ENCODE measurements at regions not wholly inside any gene's neighbourhood (a gene's known extent, or its start where the extent isn't known, plus 50 kb on each side); places are given as distances from the start of the nearest gene placed in this dataset.
"Not testable (repeated sequence)": the region's sequence is repeated elsewhere in the genome, so short reads cannot be mapped to it uniquely, and the experiment has no call there.

DNA sequence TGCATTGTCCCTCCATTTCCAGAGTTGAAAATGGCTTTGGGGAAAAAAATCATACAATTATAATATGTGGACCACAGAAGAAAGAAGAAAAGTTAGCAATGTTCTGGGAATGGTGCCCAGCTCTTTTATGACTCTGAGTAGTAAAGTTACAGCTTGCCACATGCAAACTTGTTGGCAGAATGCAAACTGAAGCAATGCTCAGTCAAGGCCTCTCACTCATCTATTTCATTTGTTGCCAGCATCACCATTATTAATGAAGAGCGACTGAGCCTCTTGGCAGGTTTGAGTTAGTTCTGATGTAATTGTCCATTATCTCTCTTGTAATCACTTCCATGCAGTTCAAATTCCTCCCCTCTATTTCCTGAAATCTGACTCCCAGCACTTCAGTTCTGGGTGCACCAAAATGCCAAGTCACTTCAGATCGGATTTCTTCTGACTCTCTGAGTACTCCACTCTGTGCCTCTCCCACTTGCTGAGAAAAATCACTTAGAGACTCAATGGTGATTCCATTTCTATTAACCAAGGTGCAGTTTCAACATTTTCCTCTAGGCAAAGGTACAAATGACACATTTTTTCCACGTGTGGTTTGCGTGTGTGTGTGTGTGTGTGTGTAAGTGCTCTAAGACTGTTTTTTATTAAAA lies 154.4 kb upstream of the STMND1 start:
- no peak for DNase-seq

DNA sequence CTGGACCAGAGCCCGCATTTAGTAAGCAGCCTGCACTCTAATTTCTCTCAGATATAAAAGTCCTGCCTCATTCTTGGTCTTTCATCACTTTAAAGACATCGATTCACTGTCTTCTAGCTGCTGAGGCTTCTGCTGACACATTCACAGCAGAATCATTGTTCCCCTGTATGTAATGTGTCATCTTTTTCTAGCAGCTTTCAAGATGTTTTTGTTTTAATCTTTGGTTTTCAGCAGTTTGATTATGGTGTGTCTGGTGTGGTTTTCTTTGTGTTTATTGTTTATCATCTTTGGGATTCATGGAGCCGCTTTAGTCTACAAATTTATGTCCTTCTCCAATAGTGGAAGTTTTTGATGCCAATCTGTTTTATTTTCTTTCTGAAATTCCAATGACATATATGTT lies 157.3 kb upstream of the STMND1 start:
- no peak for DNase-seq

DNA sequence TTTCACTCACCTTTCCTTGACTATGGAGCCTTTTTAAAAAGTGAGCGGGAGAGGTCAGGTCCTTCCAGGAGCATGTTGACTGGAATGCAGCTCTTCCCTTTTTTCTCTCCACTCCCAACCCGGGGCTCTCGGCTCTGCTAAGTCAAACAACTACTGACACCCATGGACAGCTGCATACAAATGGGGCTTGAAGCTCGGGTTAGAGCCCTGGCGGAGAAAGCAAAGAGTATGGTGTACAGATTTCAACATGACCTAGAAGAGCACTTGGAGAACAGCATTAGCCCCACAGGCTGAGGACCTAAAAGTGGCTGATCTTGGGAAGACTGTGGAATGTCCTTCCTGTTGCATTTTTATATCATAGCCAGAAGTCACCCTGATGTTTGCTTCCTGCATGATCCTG lies 162.0 kb upstream of the STMND1 start:
- DNase-seq = no peak

DNA sequence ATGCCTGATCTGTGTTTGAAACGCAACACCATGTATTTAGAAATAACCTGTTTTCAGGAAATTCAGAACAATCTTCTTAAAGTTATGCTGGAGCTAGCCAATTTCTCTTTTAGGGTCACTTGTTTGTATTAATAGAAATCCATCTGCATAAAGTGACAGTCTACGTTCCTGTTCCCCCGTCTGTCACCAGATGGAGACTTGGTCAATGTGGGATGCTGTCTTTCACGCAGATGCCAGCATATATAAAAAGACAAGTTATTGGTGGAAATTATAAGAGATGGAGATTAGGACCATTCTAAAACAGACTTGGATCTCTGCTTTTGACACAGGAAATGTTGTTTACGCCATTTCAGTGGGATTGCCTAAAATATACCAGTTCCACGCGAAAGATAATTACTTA lies 162.5 kb upstream of the STMND1 start:
- no peak for DNase-seq

DNA sequence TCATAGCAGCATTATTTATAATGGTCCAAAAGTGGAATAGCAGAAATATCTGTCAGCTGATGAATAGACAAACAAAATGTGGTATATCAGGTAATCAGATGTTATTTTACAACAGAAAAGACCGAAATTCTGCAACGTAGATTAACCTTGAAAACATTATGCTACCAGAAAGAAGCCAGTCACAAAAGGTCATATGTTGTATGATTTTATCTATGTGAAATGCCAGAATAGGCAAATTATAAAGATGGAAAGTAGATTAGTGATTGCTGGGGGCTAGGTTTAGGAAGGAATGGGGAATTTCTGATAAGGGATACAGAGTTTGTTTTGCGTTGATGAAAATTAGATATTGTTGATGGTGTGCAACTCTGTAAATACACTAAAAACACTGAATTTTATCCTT lies 165.0 kb upstream of the STMND1 start:
- no peak for DNase-seq

DNA sequence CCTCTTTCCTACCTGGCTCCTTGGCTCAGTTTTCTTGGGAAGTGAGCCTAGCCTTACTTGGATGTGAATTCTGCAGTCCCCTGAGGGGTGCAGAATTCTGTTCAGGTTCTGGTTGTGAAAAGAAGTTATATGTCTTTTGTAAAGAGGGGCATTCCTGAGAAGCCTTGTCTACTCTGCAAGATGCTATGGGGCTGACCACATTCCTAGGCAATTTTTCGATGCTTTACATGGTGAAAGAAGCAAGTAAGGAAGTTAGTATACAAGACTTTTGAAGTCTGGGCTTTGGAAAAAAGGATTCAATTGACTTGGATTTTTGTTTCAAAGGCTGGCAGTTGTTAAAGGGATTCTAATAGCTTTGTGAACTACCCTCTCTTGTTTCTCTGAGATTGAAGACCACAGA lies 167.9 kb upstream of the STMND1 start:
- no peak for DNase-seq

DNA sequence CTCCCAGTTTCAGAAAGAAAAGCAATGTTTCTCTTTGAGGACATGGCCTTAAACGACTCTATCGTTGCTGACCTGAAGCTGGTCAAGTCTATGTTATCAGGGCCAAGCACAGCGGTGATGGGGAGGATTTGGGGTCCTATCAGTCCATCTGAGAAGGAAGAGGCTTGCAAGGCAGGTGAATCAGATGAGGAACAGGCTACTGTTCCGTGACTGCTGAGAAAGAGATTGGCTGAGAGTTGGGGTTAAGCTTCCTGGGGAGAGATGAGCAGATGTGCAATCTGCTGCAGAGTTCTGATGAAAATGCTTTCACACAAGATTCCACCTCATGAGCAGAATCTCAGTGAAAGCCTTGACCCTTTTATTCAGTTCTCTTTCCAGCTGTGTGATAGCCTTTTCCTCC lies 168.3 kb upstream of the STMND1 start:
- no peak for DNase-seq

DNA sequence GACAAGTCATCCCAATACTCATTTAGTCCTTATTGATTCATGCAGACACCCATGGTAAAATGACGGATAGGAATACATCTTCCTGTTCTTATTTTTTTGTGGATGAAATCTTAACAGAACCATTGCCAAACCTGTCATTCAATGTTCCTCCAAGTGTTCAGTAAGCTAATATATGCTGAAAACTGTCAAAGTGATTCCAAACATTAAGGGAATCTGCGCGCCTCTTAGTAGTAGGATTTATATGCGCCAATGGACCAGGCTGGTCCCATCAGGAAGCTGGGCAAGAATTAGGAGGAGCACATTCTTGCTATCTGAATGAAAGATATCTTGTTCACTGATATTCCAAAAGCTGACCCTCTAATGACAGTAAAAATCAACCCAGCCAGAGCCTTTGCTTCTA lies 168.9 kb upstream of the STMND1 start:
- DNase-seq = no peak

DNA sequence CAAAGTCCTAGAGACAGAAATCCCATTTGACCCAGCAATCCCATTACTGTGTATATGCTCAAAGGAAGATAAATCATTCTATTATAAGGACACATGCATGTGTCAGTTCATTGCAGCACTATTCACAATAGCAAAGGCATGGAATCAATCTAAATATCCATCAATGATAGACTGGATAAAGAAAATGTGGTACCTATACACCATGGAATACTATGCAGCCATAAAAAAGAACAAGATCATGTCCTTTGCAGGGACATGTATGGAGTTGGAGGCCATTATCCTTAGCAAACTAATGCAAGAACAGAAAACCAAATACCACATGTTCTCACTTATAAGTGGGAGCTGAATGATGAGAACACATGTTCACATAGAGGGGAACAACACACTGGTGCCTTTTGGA lies 169.8 kb upstream of the ATXN1 start:
- DNase-seq = not testable (repeated sequence)

DNA sequence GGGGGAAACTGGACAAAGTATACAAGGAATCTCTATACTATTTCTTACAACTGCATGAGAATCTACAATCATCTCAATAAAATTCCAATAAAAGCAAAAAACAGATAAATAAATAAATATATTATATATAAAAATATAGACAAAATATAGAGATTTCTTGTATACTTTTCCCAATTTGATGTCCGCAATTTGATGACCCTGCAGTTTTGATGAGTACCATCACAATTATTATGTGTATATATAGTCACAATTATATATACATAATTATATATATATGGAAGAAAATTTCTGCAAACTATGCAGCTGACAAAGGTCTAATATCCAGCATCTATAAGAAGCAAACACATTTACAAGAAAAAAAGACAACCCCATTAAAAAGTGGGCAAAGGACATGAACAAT lies 169.2 kb upstream of the ATXN1 start:
- DNase-seq = no peak

DNA sequence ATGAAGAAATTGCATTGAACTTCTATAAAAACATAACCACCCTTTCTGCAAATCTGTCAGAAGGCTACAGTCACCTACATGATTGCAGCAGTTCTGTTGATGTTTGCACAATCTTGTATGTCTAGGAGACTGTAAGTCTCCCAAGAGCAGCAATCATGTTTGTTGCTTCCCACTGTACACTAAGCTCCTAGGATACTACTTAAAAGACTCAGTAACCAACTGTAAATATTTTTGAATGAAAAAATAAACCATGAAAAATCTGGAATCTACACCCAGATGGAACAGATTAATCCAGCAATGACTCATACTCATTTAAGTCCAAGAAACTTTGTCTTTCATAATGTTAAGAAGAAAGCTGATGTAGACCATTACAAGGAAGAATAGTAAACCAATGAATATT lies 168.5 kb upstream of the ATXN1 start:
- DNase-seq = no peak

DNA sequence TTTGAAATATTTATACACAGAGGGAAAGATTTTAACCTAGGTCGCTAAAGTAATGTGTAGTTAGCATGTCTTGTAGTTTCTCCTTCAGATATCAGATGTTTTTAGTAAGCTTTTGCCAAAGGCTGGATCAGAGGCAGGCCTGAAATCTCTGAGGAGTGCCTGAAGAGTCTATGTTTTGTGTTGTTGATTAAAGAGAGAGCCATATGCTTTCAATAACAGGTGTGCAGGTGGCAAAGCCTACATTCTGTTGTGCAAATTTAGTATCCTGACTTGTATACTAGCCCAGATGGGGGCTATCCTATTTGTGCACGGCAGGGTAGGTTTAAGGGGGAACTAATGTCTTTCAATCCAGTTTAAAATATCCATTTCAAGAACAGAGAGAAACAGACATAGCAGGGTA lies 167.1 kb upstream of the ATXN1 start:
- DNase-seq = no peak

DNA sequence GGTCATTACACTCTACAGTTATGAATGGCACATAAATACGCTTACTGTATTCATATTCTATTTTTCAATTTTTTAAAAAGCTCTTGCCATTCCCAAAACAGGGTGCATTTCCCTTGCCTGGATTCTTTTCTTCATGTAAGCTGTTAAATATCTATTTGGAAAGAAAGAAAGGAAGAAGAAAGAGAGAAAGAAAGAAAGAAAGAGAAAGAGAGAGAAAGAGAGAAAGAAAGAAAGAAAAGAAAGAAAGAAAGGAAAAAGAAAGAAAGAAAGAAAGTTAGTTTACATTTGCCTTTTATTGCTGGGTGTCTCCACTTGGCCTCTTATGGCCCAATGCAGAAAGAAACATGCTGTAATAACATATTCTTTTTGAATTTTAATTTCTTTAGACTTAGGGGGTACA lies 165.9 kb upstream of the ATXN1 start:
- no peak for DNase-seq

DNA sequence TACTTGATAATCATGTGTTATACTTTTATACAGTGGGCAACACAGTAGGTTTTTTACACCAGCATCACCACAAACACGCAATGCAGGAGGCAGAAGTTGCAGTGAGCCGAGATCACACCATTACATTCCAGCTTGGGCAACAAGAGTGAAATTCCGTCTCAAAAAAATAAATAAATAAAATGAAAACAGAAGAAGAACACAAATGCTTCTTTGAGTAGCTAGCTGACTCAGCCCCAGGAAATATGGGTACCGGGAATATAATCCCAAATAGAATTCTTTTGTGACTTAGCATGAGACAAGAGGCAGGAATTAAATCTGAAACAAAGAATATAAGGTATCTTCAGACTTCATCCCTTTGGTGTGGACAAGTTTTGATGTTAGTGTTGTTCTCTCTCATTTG lies 164.2 kb upstream of the ATXN1 start:
- no peak for DNase-seq

DNA sequence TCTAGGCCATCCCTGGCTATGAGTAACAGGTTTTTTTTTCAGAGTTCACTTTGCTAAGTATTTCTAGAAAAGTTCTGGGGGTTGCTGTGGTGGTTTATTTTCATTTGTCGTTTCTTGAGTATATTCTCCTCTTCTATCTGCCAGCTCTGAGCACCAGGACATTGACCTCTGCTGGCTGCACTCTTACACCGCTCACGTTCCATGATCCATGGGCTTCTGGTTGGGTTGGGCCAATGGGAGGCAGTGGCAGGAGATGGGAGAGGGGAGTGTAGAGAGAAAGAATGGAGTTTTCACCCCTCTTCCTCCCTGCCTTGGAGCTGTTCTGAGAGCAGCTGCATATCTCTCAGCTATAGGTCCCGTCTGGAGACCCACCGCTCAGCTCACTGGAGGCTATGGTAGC lies 161.0 kb upstream of the ATXN1 start:
- no peak for DNase-seq

DNA sequence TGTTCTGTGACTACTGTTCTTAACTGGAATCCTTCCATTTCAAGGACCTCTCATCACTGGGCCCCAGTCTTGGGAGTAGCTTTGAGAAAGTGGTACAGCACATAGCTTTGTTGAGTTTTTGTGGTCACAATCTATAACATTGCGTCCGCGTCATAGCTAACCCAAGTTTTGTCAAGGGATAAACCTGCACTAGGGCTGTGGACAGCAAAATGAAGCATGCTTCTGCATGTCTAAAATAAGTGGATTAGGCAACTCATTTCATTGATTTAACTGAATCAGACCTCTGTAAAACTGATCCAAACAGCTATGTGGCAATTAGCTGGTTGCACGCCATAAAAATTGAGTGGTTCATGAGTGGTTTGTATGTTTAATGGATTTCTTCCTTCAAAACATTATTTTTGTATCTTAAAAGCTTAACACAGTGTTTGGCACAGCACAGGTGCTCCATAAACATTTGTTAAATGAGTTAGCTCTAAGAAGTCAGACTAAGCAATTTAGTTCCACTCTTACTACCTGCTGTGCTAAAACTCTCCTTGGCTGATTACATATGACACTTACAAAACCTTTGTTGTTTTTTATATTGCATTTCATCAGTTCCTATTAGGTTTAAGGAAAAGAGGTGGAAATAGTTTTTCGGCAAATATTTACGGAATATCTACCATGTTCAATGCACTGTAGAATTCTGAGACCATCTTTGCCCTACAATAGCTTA lies 160.3 kb upstream of the ATXN1 start:
- DNase-seq = no peak

DNA sequence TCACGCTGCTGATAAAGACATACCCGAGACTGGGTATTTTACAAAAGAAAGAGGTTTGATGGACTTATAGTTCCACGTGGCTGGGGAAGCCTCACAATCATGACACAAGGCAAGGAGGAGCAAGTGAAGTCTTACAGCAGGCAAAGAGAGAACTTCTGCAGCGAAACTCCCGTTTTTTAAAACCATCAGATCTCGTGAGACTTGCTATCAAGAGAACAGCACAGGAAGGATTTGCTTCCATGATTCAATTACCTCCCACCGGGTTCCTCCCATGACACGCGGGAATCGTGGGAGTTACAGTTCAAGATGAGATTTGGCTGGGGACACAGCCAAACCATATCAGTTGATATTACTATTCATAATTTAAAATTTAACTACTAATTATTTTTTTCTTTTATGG lies 157.3 kb upstream of the ATXN1 start:
- no peak for DNase-seq

DNA sequence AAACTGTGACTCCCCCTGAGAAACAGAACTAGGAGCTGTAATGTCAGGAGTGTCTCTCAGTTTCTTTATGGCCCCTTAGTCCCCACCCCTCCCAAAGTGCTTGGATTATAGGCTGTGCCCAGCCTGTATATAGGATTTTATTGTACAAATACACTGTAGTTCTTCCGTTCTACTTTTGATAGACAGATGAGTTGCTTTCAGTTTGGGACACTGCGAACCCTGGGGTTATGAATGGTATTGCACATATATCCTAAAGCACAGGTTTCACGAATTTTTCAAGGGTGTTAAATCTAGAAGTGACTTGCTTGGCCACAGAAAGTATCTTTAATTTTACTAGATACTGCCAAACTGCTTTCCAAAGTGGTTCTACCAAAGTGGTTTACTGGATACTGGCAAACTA lies 152.9 kb upstream of the ATXN1 start:
- no peak for DNase-seq

DNA sequence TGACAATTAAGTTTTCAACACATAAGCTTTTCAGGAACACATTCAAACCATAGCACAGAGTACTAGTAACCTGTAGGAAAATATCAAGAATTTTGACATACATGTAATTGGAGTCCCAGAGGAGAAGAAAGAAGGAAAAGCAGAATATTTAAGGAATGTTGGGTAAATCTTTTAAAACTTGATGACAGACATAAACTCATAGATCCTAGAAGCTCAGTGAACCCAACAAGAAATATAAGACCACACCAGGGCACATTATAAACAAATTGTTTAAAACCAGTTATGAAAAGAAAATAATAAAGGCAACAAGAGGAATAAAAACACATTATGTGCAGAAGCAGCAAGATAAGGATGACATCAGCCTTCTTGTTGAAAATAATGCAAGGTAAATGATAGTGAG lies 151.5 kb upstream of the ATXN1 start:
- no peak for DNase-seq

DNA sequence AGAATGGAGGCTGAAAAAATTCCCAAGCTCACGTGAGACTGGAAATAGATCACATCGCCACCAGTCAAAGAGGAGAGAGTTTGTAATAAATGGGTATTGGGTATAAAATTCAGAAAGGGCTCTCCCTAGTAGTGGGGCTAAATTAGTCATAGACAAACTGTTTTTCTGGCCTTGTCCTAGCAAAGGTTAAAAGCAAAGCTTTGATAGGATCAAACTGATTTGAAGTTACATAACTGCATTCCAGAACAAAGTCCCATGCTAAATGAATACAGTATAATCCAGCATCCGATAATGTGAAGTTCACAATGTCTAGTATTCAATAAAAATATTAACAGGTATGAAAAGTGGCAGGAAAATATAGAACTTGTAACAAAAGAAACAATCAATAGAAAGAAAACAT lies 149.8 kb upstream of the ATXN1 start:
- no peak for DNase-seq

DNA sequence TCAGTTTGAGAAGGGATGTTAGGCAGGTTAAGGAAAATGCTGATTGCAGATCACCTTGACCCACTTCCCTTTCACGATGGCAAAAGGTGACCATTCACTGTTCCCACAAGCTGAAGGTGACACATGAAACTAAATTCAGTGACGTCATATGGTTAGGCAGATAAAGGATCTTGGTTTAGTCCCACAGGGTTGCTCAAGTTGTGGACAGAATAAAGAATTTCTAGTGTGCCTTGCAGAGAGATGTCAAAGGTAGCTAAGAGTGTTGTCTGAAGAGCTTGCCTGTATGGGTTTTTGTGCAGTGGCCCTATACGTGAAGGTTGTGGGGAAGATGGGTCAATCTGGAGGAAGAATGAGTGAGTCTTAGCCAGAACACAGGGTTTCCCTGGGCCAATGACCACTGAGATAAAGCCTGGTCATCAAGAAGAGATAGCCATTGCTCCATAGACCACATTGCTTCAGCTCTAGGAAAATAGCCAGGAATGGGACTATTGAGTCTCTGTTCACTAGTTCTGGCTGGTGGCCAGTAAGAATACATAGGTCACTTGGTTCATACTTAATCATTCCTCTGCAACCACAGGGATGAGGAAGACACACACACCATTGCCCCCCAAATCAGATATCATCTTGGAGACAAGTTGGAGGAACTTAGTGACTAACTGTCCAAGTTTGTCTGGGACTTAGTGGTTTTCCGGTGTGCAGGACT lies 148.5 kb upstream of the ATXN1 start:
- no peak for DNase-seq

DNA sequence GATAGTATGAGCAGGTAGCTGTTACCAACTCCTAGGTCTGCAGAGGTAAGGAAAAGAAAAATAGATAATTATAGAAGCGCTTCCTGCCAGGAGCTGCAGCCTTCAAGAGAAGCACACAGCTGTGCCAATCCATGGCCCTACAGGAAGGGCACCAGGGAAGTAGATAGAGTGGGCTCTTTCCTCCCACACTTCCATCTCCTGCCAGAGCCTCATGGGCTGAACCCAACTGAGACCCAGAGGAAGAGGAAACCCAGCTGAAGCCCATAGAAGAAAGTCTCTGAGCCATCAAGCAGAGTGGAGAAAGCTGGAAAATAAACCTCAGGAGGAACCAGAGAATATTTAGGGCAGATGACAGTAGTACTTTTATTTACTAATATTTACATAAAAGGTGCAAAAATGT lies 146.7 kb upstream of the ATXN1 start:
- DNase-seq = no peak

DNA sequence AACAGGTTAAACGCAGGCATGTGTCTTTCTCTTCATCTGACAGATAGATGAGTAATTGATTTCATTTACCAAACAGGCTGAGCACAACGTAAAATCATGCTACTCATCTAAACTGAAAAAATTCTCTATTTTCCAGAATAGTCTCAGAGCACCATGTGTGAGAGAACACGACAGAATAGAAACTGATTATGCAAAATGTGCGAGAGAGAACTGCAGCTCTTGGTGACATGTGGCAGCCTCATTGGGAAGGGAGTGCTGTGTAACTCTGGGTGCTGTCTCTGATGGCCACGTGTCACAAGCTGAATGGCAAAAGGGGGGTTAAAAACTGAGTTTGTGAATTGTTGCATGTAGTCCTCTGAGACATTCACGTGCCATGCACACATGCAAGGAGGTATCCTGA lies 143.7 kb upstream of the ATXN1 start:
- DNase-seq = no peak

DNA sequence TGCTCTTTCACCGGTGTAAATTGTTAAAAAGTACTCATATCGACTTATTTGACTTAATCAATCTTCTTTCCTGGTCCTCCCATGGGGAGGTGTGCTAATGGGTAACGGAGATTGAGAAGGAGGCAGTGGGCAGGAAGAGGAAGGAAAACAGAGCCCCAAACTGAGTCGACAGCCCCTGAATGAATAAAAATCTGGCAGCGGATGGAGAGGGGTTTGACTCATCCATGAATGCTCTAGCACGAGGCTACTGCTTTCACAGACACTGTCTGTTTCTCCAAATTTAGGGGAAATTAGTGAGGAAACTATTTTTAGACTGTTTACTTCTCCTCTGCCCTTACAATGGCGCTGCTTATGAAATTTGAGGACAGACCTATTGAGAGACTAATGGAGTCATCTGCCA lies 142.2 kb upstream of the ATXN1 start:
- no peak for DNase-seq

DNA sequence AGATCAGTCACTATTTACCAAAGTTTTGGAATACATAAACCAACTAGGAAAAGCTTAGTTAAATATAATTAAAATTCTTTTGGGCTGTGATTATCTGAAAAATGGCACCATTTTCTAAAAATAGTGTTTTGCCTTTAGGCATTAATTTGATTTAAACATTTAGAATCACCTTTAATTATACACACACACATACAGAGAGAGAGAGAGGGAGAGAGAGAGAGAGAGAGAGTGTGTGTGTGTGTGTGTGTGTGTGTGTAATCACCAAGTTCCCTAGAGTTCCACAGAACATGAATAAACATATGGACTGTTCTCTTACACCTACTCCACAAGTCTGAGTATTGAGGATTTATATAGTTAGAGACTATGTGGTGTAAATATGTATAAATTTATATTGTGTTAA lies 141.2 kb upstream of the ATXN1 start:
- DNase-seq = no peak
